WTC11 (cell line): ENCODE measurements at regions not wholly inside any gene's neighbourhood (a gene's known extent, or its start where the extent isn't known, plus 50 kb on each side); places are given as distances from the start of the nearest gene placed in this dataset.

Source experiments
- CREB1 ChIP-seq: sonication (generic); formaldehyde crosslinking; IDR thresholded peaks from 2 replicates; pipeline ENCODE4 v1.8.0; 2023; ENCODE audit warnings: mild to moderate bottlenecking, missing genetic modification reagents
- CTCF ChIP-seq: fragments of 200-600 bp; IDR thresholded peaks from 2 replicates; pipeline ENCODE4 v1.8.0; 2022; ENCODE audit warnings: antibody characterized with exemption
- E2F1 ChIP-seq: sonication (generic); formaldehyde crosslinking; IDR thresholded peaks from 2 replicates; pipeline ENCODE4 v1.8.0; 2022; ENCODE audit warnings: mild to moderate bottlenecking, missing genetic modification reagents
- GRHL2 ChIP-seq: fragments of 250-450 bp; sonication (Bioruptor Pico); IDR thresholded peaks from 2 replicates; pipeline ENCODE4 v1.8.0; 2022; ENCODE audit warnings: mild to moderate bottlenecking, moderate library complexity; ENCODE audit not compliant: insufficient replicate concordance, severe bottlenecking
- ZNF121 ChIP-seq: sonication (generic); formaldehyde crosslinking; IDR thresholded peaks from 2 replicates; pipeline ENCODE4 v1.8.0; 2023; ENCODE audit warnings: missing genetic modification reagents
- ZSCAN18 ChIP-seq: fragments of 250-450 bp; sonication (Bioruptor Pico); IDR thresholded peaks from 2 replicates; pipeline ENCODE4 v2.1.2; 2022; ENCODE audit warnings: mild to moderate bottlenecking, moderate library complexity

GRCh38 chr2:58932801-58933200 is 691.7 kb upstream of the FANCL start:
- TF ChIP-seq CTCF (no peak), ZNF121 (CRISPR knock-in tag) (no peak), ZSCAN18 (no peak), GRHL2 (no peak), CREB1 (CRISPR knock-in tag) (no peak), E2F1 (no peak)
